ENCODE measurements at regions not wholly inside any gene's neighbourhood (a gene's known extent, or its start where the extent isn't known, plus 50 kb on each side); places are given as distances from the start of the nearest gene placed in this dataset.

DNA sequence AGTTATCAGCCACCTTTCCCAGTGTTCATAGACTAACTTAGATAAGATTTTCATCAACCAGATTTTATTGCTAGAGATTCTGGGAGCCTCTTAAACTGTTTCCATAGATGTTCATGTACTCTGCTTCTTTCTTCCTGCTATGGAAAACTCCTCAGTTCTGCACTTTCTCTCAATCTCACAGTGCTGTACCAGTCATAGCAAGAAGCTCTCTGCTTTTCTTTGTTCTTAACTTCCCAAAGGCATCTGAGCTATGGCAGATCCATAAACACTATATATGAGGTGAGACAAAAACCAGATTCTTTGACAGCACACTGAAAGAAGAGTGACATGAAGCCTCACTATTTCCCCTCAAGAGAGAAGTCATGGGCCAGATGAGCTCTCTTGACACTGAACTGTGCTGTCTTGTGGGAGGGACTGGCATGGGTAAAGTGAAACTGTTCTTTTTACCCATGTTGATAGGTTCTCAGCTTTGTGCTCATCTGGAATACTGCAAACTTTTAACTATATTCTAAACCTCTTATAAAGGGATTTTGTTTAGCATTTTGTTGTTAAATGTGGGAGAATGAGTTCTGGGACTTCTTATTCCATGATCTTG lies 64.2 kb upstream of the LYPLAL1 start:
- TF ChIP-seq, protein P1, sequence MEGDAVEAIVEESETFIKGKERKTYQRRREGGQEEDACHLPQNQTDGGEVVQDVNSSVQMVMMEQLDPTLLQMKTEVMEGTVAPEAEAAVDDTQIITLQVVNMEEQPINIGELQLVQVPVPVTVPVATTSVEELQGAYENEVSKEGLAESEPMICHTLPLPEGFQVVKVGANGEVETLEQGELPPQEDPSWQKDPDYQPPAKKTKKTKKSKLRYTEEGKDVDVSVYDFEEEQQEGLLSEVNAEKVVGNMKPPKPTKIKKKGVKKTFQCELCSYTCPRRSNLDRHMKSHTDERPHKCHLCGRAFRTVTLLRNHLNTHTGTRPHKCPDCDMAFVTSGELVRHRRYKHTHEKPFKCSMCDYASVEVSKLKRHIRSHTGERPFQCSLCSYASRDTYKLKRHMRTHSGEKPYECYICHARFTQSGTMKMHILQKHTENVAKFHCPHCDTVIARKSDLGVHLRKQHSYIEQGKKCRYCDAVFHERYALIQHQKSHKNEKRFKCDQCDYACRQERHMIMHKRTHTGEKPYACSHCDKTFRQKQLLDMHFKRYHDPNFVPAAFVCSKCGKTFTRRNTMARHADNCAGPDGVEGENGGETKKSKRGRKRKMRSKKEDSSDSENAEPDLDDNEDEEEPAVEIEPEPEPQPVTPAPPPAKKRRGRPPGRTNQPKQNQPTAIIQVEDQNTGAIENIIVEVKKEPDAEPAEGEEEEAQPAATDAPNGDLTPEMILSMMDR (IDR thresholded peaks at IDR 0.05; ENCODE audit: low read length): no peak
- TF ChIP-seq EZH2 (optimal IDR thresholded peaks at IDR 0.05; ENCODE audit: low read depth, low read length): no peak

Measured in MM.1S (cell line).